ENCODE measurements at regions not wholly inside any gene's neighbourhood (a gene's known extent, or its start where the extent isn't known, plus 50 kb on each side); places are given as distances from the start of the nearest gene placed in this dataset.

DNA sequence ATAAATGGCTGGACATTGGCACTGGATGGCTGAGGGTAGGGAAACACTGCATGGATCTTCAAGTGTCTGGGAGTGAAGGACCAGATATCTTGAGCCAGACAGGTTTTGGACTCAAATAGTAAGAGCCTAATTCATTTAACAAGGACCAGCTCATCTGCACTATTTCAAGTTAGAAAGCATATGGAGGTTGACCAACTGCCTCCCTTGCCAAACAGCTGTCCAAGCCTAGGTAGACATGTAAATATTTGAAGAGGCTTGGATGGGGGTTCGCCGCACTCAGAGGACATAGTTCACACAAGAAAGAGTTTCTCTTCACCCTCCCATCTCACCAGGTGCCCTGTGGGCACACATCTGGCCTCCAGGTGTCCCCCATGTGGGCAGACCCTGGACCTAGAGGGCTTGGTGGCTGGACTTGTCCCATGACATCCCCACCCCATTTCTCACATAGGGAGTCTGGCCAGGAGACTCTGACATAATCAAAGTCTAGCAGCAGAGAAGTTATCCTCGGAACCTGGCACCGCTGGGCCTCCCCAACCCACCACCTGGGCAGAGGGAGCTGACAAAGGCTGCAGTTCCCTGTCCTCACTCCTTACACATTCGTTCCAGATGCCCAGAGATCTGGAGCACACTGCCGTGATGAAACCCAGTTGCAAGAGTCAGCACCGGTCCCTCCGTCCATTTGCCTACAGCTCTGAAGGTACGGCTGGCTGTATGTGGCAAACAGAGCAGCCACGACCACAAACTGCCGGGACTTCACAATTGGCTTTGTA lies 116.9 kb upstream of the GDF10 start:
- Histone ChIP-seq H4K20me1 (ENCODE audit: insufficient read depth, poor library complexity, severe bottlenecking) (no peaks in the 10 kb centered on the region), H3K9me2 (replicated peaks; ENCODE audit: insufficient read depth) (no peaks in the 10 kb centered on the region), H3K79me2 (no peaks in the 10 kb centered on the region), H2AFZ (no peak overlapping the region), H3K36me3 (replicated peaks; ENCODE audit: insufficient read depth, low read depth) (no peaks in the 10 kb centered on the region), H3K27me3 (no peaks in the 10 kb centered on the region), H3K9me3 (ENCODE audit: low read depth) (no peaks in the 10 kb centered on the region), H3K4me2 (no peak overlapping the region), H3K4me3 (no peak overlapping the region), H3K4me1 (ENCODE audit: insufficient read depth) (no peaks in the 10 kb centered on the region), H3K27ac (peak overlapping the region; percentile 57)
- peak; percentile 24 for DNase-seq (ENCODE audit: low spot score)
- TF ChIP-seq EZH2 (IDR thresholded peaks at IDR 0.05; ENCODE audit: borderline replicate concordance) (no peak), EZH2phosphoT487 (IDR thresholded peaks at IDR 0.05; ENCODE audit: low read depth, severe bottlenecking, unreplicated experiment) (no peak)
- TF ChIP-seq, protein P1, sequence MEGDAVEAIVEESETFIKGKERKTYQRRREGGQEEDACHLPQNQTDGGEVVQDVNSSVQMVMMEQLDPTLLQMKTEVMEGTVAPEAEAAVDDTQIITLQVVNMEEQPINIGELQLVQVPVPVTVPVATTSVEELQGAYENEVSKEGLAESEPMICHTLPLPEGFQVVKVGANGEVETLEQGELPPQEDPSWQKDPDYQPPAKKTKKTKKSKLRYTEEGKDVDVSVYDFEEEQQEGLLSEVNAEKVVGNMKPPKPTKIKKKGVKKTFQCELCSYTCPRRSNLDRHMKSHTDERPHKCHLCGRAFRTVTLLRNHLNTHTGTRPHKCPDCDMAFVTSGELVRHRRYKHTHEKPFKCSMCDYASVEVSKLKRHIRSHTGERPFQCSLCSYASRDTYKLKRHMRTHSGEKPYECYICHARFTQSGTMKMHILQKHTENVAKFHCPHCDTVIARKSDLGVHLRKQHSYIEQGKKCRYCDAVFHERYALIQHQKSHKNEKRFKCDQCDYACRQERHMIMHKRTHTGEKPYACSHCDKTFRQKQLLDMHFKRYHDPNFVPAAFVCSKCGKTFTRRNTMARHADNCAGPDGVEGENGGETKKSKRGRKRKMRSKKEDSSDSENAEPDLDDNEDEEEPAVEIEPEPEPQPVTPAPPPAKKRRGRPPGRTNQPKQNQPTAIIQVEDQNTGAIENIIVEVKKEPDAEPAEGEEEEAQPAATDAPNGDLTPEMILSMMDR (IDR thresholded peaks at IDR 0.05; ENCODE audit: poor library complexity), result no peak
- WGBS (ENCODE audit: low lambda C conversion rate, missing lambda C conversion rate), result 89% methylated on average over 11 of the region's 11 CpGs

DNA sequence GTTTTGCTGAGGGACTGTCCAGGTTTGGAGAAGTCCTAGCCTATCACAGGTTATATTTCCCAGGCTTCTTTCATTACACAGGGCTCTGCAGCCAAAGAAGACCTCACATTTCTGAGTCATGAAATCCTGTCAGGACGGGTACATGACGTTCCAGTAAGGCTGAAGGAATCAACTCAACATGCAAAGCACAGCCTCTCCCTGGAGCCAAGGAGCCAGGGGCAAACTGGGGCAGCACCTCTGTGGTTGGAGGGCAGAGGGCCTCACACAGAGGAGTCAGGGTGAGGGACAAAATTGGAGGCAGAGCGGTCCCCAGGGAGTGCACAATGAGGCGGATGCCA lies 116.3 kb upstream of the GDF10 start:
- no peak for DNase-seq (ENCODE audit: low spot score)
- TF ChIP-seq EZH2phosphoT487 (IDR thresholded peaks at IDR 0.05; ENCODE audit: low read depth, severe bottlenecking, unreplicated experiment) (no peak), EZH2 (IDR thresholded peaks at IDR 0.05; ENCODE audit: borderline replicate concordance) (no peak)
- TF ChIP-seq, protein P1 (IDR thresholded peaks at IDR 0.05; ENCODE audit: poor library complexity), result no peak
- Histone ChIP-seq H3K9me3 (ENCODE audit: low read depth) (no peaks in the 10 kb centered on the region), H3K36me3 (replicated peaks; ENCODE audit: insufficient read depth, low read depth) (no peaks in the 10 kb centered on the region), H3K27me3 (no peaks in the 10 kb centered on the region), H3K9me2 (replicated peaks; ENCODE audit: insufficient read depth) (no peaks in the 10 kb centered on the region), H3K4me3 (no peak overlapping the region), H3K4me2 (no peak overlapping the region), H4K20me1 (ENCODE audit: insufficient read depth, poor library complexity, severe bottlenecking) (no peaks in the 10 kb centered on the region), H2AFZ (no peak overlapping the region), H3K27ac (peak overlapping the region; percentile 57), H3K79me2 (no peaks in the 10 kb centered on the region), H3K4me1 (ENCODE audit: insufficient read depth) (no peaks in the 10 kb centered on the region)
- WGBS (ENCODE audit: low lambda C conversion rate, missing lambda C conversion rate), result 87% methylated on average over 4 of the region's 4 CpGs

DNA sequence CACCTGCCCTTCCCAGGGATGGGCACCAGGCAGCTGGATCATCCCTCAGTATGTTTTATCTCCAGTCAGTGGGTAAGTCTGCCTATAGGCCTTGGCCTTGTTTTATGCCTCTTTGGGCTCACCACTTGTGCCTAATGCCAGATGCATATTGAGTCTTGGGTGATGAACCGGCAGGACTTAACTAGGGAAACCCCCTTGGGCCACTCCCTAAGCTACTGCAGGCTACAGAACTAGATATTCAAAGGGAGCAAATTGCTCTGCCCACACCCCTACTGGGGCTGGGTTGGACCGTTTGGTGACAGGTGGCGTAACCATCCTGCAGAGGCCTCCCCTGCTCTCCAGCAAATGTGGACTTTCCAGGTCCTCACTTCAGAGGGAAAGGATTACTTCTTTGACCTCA lies 115.7 kb upstream of the GDF10 start:
- no peaks in the 10 kb centered on the region for H3K36me3 ChIP-seq (replicated peaks; ENCODE audit: insufficient read depth, low read depth)
- no peaks in the 10 kb centered on the region for H4K20me1 ChIP-seq (ENCODE audit: insufficient read depth, poor library complexity, severe bottlenecking)
- H3K9me3 ChIP-seq (ENCODE audit: low read depth), result no peaks in the 10 kb centered on the region
- TF ChIP-seq EZH2 (IDR thresholded peaks at IDR 0.05; ENCODE audit: borderline replicate concordance) (no peak), EZH2phosphoT487 (IDR thresholded peaks at IDR 0.05; ENCODE audit: low read depth, severe bottlenecking, unreplicated experiment) (no peak)
- TF ChIP-seq, protein P1 (IDR thresholded peaks at IDR 0.05; ENCODE audit: poor library complexity), result no peak
- no peak for DNase-seq (ENCODE audit: low spot score)
- H3K4me2 ChIP-seq, result no peak overlapping the region
- 89% methylated on average over 3 of the region's 3 CpGs for WGBS (ENCODE audit: low lambda C conversion rate, missing lambda C conversion rate)
- H3K79me2 ChIP-seq, result no peaks in the 10 kb centered on the region
- no peaks in the 10 kb centered on the region for H3K27me3 ChIP-seq
- H3K9me2 ChIP-seq (replicated peaks; ENCODE audit: insufficient read depth), result no peaks in the 10 kb centered on the region
- H3K4me3 ChIP-seq, result no peak overlapping the region
- H3K27ac ChIP-seq, result no peak overlapping the region
- H2AFZ ChIP-seq, result no peak overlapping the region
- no peaks in the 10 kb centered on the region for H3K4me1 ChIP-seq (ENCODE audit: insufficient read depth)

Measured in hepatocyte (in vitro differentiated cells).